Panc1 (cell line): ENCODE measurements at regions not wholly inside any gene's neighbourhood (a gene's known extent, or its start where the extent isn't known, plus 50 kb on each side); places are given as distances from the start of the nearest gene placed in this dataset.

Experiments
- ATAC-seq: fragments of 200-7000 bp; cut with Tn5 transposase; 2 replicates; pipeline ENCODE4 v1.9.1; 2020; ENCODE audit warnings: mild to moderate bottlenecking, moderate library complexity
- BruUV-seq: library from RNA; stranded (reverse); fragments of 400-500 nt; replicated peaks from 2 replicates; lab custom pipeline; 2021; lab: Mats Ljungman, UMichigan
- CTCF ChIA-PET: fragments of 300-600 bp; sonication (Branson Sonifier 250); formaldehyde crosslinking; loops from one replicate; lab custom pipeline; 2022; ENCODE audit warnings: antibody characterized with exemption; lab: Charles Lee
- POLR2A ChIA-PET: fragments of 300-600 bp; sonication (Branson Sonifier 250); formaldehyde crosslinking; loops from one replicate; lab custom pipeline; 2022; ENCODE audit warnings: antibody characterized with exemption; lab: Charles Lee
- DNase-seq: peaks from one replicate; pipeline ENCODE4 v3.0.0-alpha.2; 2010; ENCODE audit warnings: low read depth, low spot score
- H3K27ac ChIP-seq: 2 replicates; pipeline ENCODE4 v1.5.1; 2011; ENCODE audit warnings: mild to moderate bottlenecking, low read length, inconsistent platforms
- H3K27me3 ChIP-seq: fragments of 200-500 bp; sonication (Bioruptor generic); 2 replicates; pipeline ENCODE4 v1.6.0; 2014; ENCODE audit warnings: low read length, inconsistent platforms; ENCODE audit not compliant: control insufficient read depth, insufficient read depth
- H3K36me3 ChIP-seq: fragments of 200-500 bp; sonication (Bioruptor generic); 2 replicates; pipeline ENCODE4 v1.5.1; 2014; ENCODE audit warnings: inconsistent platforms, mild to moderate bottlenecking, low read length, moderate library complexity; ENCODE audit not compliant: control insufficient read depth, insufficient read depth
- H3K4me1 ChIP-seq: 2 replicates; pipeline ENCODE4 v1.5.1; 2011; ENCODE audit warnings: inconsistent platforms, mild to moderate bottlenecking, low read length, moderate library complexity; ENCODE audit not compliant: control insufficient read depth, insufficient read depth
- H3K4me3 ChIP-seq, 2 experiments: 2 replicates each; pipeline ENCODE4 v1.5.1; 2011 to 2012; ENCODE audit warnings: low read depth in 2 of 2, low read length in 2 of 2, mild to moderate bottlenecking in 2 of 2, inconsistent platforms in 1 of 2, moderate library complexity in 1 of 2
- H3K9me3 ChIP-seq: fragments of 200-500 bp; sonication (Bioruptor generic); 2 replicates; pipeline ENCODE4 v1.5.1; 2014; ENCODE audit warnings: low read depth, mild to moderate bottlenecking, inconsistent platforms, low read length, moderate library complexity; ENCODE audit not compliant: control insufficient read depth, insufficient read depth
- CTCF ChIP-seq: fragments of 450-650 bp; IDR thresholded peaks from 2 replicates; pipeline ENCODE4 v1.5.1; 2017; ENCODE audit warnings: mild to moderate bottlenecking
- POLR2AphosphoS5 ChIP-seq: IDR thresholded peaks from 2 replicates; pipeline ENCODE4 v1.6.1; 2012; ENCODE audit warnings: mild to moderate bottlenecking, low read depth, low read length, moderate library complexity
- SIN3A ChIP-seq: IDR thresholded peaks from 2 replicates; pipeline ENCODE4 v1.6.1; 2012; ENCODE audit warnings: low read depth, mild to moderate bottlenecking, low read length, moderate library complexity, borderline replicate concordance; ENCODE audit not compliant: insufficient read depth
- TCF7L2 ChIP-seq: IDR thresholded peaks from 2 replicates; pipeline ENCODE4 v1.6.1; 2011; ENCODE audit warnings: mild to moderate bottlenecking, low read depth, low read length, inconsistent platforms
- in situ Hi-C: cut with HindIII; loops from 2 replicates; pipeline ENCODE4 v1.10.0; 2016; ENCODE audit warnings: low sequenced_read_pairs, low pct_unique_long_range_greater_than_20kb
- intact Hi-C: fragments of 100-400 bp; cut with micrococcal nuclease; formaldehyde crosslinking; loops from one replicate; pipeline ENCODE4 v1.10.0; 2022; ENCODE audit not compliant: unreplicated experiment
- TF ChIP-seq, protein P1 (sequence below), 2 experiments: IDR thresholded peaks; 2 replicates each; pipeline ENCODE4 v1.6.1; 2011 to 2012; ENCODE audit warnings: low read depth in 2 of 2, control low read depth in 1 of 2, low read length in 1 of 2, mild to moderate bottlenecking in 1 of 2, moderate library complexity in 1 of 2; ENCODE audit not compliant: insufficient read depth in 1 of 2

DNA sequence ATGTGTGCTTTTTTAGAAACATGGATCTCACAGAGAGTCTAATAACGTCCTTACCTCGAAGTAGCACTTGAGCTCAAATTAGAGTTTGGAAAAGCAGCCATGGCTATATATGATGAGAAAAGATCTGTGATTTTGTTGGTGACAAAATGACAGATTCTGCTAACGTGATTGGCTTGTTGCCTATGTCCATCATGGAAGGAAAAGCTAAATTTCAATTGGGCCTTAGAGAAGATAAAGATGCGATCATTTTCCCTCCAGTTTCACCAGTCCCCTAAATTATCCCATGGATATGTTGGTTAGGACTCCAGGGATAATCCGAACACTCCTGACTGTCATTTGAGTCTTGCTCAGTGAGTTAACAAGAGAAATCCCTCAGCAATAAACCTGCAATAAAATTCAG is 175.8 kb downstream of the C16orf95 start:
- Histone ChIP-seq H3K9me3 (no peaks in the 10 kb centered on the region), H3K36me3 (no peaks in the 10 kb centered on the region), H3K27ac (no peak overlapping the region), H3K4me3 (no peak overlapping the region), H3K27me3 (no peaks in the 10 kb centered on the region), H3K4me1 (no peaks in the 10 kb centered on the region)
- intact Hi-C loops (no loop called here), in situ Hi-C loops (no loop called here)
- TF ChIP-seq TCF7L2 (no peak), POLR2AphosphoS5 (no peak), CTCF (no peak), SIN3A (no peak)
- TF ChIP-seq, protein P1, sequence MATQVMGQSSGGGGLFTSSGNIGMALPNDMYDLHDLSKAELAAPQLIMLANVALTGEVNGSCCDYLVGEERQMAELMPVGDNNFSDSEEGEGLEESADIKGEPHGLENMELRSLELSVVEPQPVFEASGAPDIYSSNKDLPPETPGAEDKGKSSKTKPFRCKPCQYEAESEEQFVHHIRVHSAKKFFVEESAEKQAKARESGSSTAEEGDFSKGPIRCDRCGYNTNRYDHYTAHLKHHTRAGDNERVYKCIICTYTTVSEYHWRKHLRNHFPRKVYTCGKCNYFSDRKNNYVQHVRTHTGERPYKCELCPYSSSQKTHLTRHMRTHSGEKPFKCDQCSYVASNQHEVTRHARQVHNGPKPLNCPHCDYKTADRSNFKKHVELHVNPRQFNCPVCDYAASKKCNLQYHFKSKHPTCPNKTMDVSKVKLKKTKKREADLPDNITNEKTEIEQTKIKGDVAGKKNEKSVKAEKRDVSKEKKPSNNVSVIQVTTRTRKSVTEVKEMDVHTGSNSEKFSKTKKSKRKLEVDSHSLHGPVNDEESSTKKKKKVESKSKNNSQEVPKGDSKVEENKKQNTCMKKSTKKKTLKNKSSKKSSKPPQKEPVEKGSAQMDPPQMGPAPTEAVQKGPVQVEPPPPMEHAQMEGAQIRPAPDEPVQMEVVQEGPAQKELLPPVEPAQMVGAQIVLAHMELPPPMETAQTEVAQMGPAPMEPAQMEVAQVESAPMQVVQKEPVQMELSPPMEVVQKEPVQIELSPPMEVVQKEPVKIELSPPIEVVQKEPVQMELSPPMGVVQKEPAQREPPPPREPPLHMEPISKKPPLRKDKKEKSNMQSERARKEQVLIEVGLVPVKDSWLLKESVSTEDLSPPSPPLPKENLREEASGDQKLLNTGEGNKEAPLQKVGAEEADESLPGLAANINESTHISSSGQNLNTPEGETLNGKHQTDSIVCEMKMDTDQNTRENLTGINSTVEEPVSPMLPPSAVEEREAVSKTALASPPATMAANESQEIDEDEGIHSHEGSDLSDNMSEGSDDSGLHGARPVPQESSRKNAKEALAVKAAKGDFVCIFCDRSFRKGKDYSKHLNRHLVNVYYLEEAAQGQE (IDR thresholded peaks at IDR 0.05; ENCODE audit: insufficient read depth in 1 of 2, low read depth in 2 of 2, low read length in 1 of 2), result no peak
- POLR2A ChIA-PET, result interaction anchor here (0.6 kb wide), 1 partner anchor 76 kb away, joined by 3 read pairs; no protein-coding TSS in a partner anchor
- BruUV-seq, result no TSS peak
- no peak for ATAC-seq
- CTCF ChIA-PET, result no interaction called here
- DNase-seq, result no peak

DNA sequence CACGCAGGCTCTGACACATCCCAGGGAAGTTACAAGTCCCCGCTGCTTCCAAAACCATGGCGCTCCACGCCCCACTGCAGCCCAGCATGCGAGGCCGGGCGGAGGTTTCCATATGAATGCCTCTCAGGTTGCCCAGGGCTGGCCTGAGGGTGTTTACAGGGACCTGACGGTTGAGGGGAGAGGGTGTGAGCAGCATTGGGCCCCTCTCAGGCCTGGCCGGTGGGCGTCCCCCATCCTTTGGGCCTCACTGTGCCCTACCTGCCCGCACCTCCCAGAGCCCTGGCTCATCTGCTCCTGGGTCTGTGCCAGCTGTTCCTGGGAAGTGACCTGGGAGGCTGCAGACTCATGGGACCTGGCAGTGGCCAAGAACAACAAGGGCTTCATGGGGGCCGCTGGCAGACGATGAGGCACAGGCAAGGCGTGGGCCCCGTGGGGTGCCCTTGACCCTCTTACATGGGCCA is 173.5 kb downstream of the C16orf95 start:
- H3K27me3 ChIP-seq, result no peaks in the 10 kb centered on the region
- TF ChIP-seq CTCF, result no peak
- TF ChIP-seq POLR2AphosphoS5, result no peak
- no peak for TF ChIP-seq SIN3A
- TF ChIP-seq TCF7L2, result no peak
- TF ChIP-seq, protein P1 (IDR thresholded peaks at IDR 0.05; ENCODE audit: insufficient read depth in 1 of 2, low read depth in 2 of 2, low read length in 1 of 2), result no peak
- BruUV-seq, result no TSS peak
- ATAC-seq (no peak), DNase-seq (no peak)
- CTCF ChIA-PET, result no interaction called here
- H3K4me1 ChIP-seq, result no peaks in the 10 kb centered on the region
- H3K36me3 ChIP-seq, result no peaks in the 10 kb centered on the region
- no peak overlapping the region for H3K4me3 ChIP-seq
- intact Hi-C loops (no loop called here), in situ Hi-C loops (no loop called here)
- POLR2A ChIA-PET, result no interaction called here
- no peaks in the 10 kb centered on the region for H3K9me3 ChIP-seq
- no peak overlapping the region for H3K27ac ChIP-seq
